Choroid plexus epithelial cell (primary cell): ENCODE measurements at regions not wholly inside any gene's neighbourhood (a gene's known extent, or its start where the extent isn't known, plus 50 kb on each side); places are given as distances from the start of the nearest gene placed in this dataset.

Experiments used
- DNase-seq: peaks from one replicate; pipeline ENCODE4 v3.0.0-alpha.2; 2010; ENCODE audit warnings: low read depth
- H3K4me3 ChIP-seq: 2 replicates; pipeline ENCODE4 v1.5.1; 2011; ENCODE audit warnings: low read depth, mild to moderate bottlenecking, control low read depth, low read length, moderate library complexity
- TF ChIP-seq, protein P1 (sequence below): conservative IDR thresholded peaks from 2 replicates; pipeline ENCODE4 v1.5.1; 2011; ENCODE audit warnings: low read depth, mild to moderate bottlenecking, control low read depth, inconsistent platforms, low read length, moderate library complexity

DNA sequence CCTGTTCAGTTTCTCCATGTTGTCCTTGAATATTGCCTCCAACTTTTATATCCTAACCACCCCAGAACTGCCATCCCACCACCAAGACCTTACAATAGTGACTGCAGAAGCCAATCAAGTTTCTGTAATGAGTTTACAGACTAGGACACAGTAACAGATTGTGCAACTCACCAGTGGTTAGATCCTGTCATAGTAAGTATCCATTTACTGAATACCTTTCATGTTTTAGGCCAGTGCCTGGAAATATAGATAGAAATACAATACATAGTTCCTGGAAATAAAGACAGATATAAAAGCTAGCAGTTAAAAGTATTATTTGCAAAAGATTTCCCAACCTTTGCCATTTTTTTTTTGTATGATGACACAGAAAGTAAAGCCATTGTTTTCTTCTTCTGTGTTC lies 471.8 kb upstream of the BTBD3 start:
- TF ChIP-seq, protein P1, sequence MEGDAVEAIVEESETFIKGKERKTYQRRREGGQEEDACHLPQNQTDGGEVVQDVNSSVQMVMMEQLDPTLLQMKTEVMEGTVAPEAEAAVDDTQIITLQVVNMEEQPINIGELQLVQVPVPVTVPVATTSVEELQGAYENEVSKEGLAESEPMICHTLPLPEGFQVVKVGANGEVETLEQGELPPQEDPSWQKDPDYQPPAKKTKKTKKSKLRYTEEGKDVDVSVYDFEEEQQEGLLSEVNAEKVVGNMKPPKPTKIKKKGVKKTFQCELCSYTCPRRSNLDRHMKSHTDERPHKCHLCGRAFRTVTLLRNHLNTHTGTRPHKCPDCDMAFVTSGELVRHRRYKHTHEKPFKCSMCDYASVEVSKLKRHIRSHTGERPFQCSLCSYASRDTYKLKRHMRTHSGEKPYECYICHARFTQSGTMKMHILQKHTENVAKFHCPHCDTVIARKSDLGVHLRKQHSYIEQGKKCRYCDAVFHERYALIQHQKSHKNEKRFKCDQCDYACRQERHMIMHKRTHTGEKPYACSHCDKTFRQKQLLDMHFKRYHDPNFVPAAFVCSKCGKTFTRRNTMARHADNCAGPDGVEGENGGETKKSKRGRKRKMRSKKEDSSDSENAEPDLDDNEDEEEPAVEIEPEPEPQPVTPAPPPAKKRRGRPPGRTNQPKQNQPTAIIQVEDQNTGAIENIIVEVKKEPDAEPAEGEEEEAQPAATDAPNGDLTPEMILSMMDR = no peak
- peak; percentile 81 for DNase-seq
- no peak overlapping the region for H3K4me3 ChIP-seq

- TF ChIP-seq, protein P1 = no peak
- H3K4me3 ChIP-seq = no peak overlapping the region
- DNase-seq = no peak
Observed at GRCh38 chr20:11447371-11448100, 470.2 kb upstream of the BTBD3 start.

- TF ChIP-seq, protein P1 = no peak
- no peak for DNase-seq
- H3K4me3 ChIP-seq = no peak overlapping the region
Observed at GRCh38 chr20:11448554-11448953, 469.1 kb upstream of the BTBD3 start.

GRCh38 chr20:11451793-11452291 lies 465.9 kb upstream of the BTBD3 start:
- H3K4me3 ChIP-seq = no peak overlapping the region
- TF ChIP-seq, protein P1 = no peak
- peak; percentile 56 for DNase-seq

- no peak overlapping the region for H3K4me3 ChIP-seq
- peak; percentile 61 for DNase-seq
- TF ChIP-seq, protein P1 = no peak
Observed at GRCh38 chr20:11452326-11452725, 465.4 kb upstream of the BTBD3 start.

- TF ChIP-seq, protein P1 = no peak
- DNase-seq = peak; percentile 86
- H3K4me3 ChIP-seq = no peak overlapping the region
Observed at GRCh38 chr20:11453430-11453829, 464.3 kb upstream of the BTBD3 start.
